Type B pancreatic cell (in vitro differentiated cells): ENCODE measurements at regions not wholly inside any gene's neighbourhood (a gene's known extent, or its start where the extent isn't known, plus 50 kb on each side); places are given as distances from the start of the nearest gene placed in this dataset.

Experiments used
- DNase-seq: peaks from one replicate; pipeline ENCODE4 v3.0.0; 2021; ENCODE audit warnings: mixed read lengths; ENCODE audit not compliant: unreplicated experiment; ENCODE audit errors: extremely low spot score
- H3K27ac Mint-ChIP-seq: 2 replicates; pipeline ENCODE4 v1.8.0; 2021; ENCODE audit warnings: mild to moderate bottlenecking, mixed read lengths
- H3K27me3 Mint-ChIP-seq: 2 replicates; pipeline ENCODE4 v1.8.0; 2021; ENCODE audit warnings: mixed read lengths
- H3K36me3 Mint-ChIP-seq: 2 replicates; pipeline ENCODE4 v1.8.0; 2021; ENCODE audit warnings: mixed read lengths
- H3K4me1 Mint-ChIP-seq: one replicate; pipeline ENCODE4 v1.8.0; 2021; ENCODE audit warnings: mixed read lengths; ENCODE audit not compliant: unreplicated experiment
- H3K4me3 Mint-ChIP-seq: 2 replicates; pipeline ENCODE4 v1.8.0; 2021; ENCODE audit warnings: mild to moderate bottlenecking, mixed read lengths
- H3K9me3 Mint-ChIP-seq: 2 replicates; pipeline ENCODE4 v1.8.0; 2021; ENCODE audit warnings: mixed read lengths
- TF ChIP-seq, protein P1 (sequence below): fragments of 200-600 bp; sonication (generic); conservative IDR thresholded peaks from 2 replicates; pipeline ENCODE4 v1.5.0; 2021; ENCODE audit warnings: antibody characterized with exemption, mild to moderate bottlenecking

GRCh38 chr1:30028939-30029338 lies 694.4 kb downstream of the MATN1 start:
- H3K36me3 Mint-ChIP-seq = no peaks in the 10 kb centered on the region
- peak; percentile 25 for DNase-seq
- H3K4me3 Mint-ChIP-seq = no peak overlapping the region
- H3K9me3 Mint-ChIP-seq = peaks cover 4% of the 10 kb centered on the region
- no peaks in the 10 kb centered on the region for H3K4me1 Mint-ChIP-seq
- H3K27me3 Mint-ChIP-seq = peaks cover 9% of the 10 kb centered on the region
- no peak overlapping the region for H3K27ac Mint-ChIP-seq
- TF ChIP-seq, protein P1, sequence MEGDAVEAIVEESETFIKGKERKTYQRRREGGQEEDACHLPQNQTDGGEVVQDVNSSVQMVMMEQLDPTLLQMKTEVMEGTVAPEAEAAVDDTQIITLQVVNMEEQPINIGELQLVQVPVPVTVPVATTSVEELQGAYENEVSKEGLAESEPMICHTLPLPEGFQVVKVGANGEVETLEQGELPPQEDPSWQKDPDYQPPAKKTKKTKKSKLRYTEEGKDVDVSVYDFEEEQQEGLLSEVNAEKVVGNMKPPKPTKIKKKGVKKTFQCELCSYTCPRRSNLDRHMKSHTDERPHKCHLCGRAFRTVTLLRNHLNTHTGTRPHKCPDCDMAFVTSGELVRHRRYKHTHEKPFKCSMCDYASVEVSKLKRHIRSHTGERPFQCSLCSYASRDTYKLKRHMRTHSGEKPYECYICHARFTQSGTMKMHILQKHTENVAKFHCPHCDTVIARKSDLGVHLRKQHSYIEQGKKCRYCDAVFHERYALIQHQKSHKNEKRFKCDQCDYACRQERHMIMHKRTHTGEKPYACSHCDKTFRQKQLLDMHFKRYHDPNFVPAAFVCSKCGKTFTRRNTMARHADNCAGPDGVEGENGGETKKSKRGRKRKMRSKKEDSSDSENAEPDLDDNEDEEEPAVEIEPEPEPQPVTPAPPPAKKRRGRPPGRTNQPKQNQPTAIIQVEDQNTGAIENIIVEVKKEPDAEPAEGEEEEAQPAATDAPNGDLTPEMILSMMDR = no peak

DNA sequence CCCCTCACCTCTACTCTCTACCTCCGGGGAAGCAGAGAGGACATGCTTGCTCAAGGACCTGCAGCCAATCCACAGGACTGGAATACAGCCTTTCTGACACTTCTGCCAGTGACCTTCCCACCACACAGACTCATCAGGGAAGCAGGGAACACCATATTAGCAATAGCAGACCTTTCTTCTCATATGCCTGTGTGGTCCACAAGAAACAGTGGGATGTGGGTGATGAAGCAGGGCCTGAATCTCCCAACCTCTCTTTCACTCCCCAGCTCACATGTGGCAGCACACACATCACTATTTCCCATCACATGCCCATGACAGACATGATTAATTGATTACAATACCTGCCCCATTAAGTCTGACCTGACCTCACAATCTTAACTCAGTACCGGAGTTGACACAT lies 695.1 kb downstream of the MATN1 start:
- no peak overlapping the region for H3K27ac Mint-ChIP-seq
- peaks cover 4% of the 10 kb centered on the region for H3K9me3 Mint-ChIP-seq
- TF ChIP-seq, protein P1 = no peak
- H3K36me3 Mint-ChIP-seq = no peaks in the 10 kb centered on the region
- DNase-seq = peak; percentile 37
- H3K4me3 Mint-ChIP-seq = no peak overlapping the region
- peaks cover 9% of the 10 kb centered on the region for H3K27me3 Mint-ChIP-seq
- no peaks in the 10 kb centered on the region for H3K4me1 Mint-ChIP-seq

GRCh38 chr1:30027247-30027646 lies 696.1 kb downstream of the MATN1 start:
- Mint-ChIP-seq H3K4me3 (no peak overlapping the region), H3K9me3 (no peaks in the 10 kb centered on the region), H3K27me3 (peaks cover 13% of the 10 kb centered on the region), H3K27ac (no peak overlapping the region), H3K4me1 (no peaks in the 10 kb centered on the region), H3K36me3 (no peaks in the 10 kb centered on the region)
- DNase-seq = no peak
- TF ChIP-seq, protein P1 = no peak

GRCh38 chr1:30024411-30025195 lies 698.8 kb downstream of the MATN1 start:
- H3K27me3 Mint-ChIP-seq = peaks cover 13% of the 10 kb centered on the region
- peak; percentile 36 for DNase-seq

GRCh38 chr1:30023339-30024022 lies 699.9 kb downstream of the MATN1 start:
- no peaks in the 10 kb centered on the region for H3K36me3 Mint-ChIP-seq
- TF ChIP-seq, protein P1 = no peak
- no peaks in the 10 kb centered on the region for H3K4me1 Mint-ChIP-seq
- peak; percentile 18 for DNase-seq
- no peak overlapping the region for H3K27ac Mint-ChIP-seq
- no peak overlapping the region for H3K4me3 Mint-ChIP-seq
- H3K9me3 Mint-ChIP-seq = peaks cover 9% of the 10 kb centered on the region
- H3K27me3 Mint-ChIP-seq = peaks cover 12% of the 10 kb centered on the region

More at GRCh38 chr1:30024411-30025195, 698.8 kb downstream of the MATN1 start:
- Mint-ChIP-seq H3K4me3 (no peak overlapping the region), H3K27ac (no peak overlapping the region), H3K4me1 (no peaks in the 10 kb centered on the region), H3K36me3 (no peaks in the 10 kb centered on the region), H3K9me3 (peaks cover under 1% of the 10 kb centered on the region)
- TF ChIP-seq, protein P1 = no peak
